Neuronal stem cell (in vitro differentiated cells): ENCODE measurements at regions not wholly inside any gene's neighbourhood (a gene's known extent, or its start where the extent isn't known, plus 50 kb on each side); places are given as distances from the start of the nearest gene placed in this dataset.
A peak's percentile ranks its signal among the peaks of the same experiment; 100 is the strongest.

Experiments
- DNase-seq: peaks from one replicate; pipeline ENCODE4 v3.0.0-alpha.2; 2013; ENCODE audit warnings: low spot score
- H2AFZ ChIP-seq: one replicate; pipeline ENCODE4 v1.6.1; 2013; ENCODE audit warnings: mild to moderate bottlenecking, low read length, inconsistent platforms
- H2AK5ac ChIP-seq: 2 replicates; pipeline ENCODE4 v1.6.1; 2013; ENCODE audit warnings: low read depth, mild to moderate bottlenecking, inconsistent platforms, low read length, moderate library complexity, mixed read lengths
- H2BK120ac ChIP-seq: 2 replicates; pipeline ENCODE4 v1.6.1; 2013; ENCODE audit warnings: low read depth, mild to moderate bottlenecking, inconsistent platforms, low read length, moderate library complexity, mixed read lengths
- H2BK12ac ChIP-seq: one replicate; pipeline ENCODE4 v1.6.1; 2013; ENCODE audit warnings: low read length, inconsistent platforms
- H2BK15ac ChIP-seq: 2 replicates; pipeline ENCODE4 v1.6.1; 2013; ENCODE audit warnings: mild to moderate bottlenecking, low read length, inconsistent platforms, mixed read lengths
- H2BK5ac ChIP-seq: one replicate; pipeline ENCODE4 v1.6.1; 2013; ENCODE audit warnings: inconsistent platforms, mild to moderate bottlenecking, low read length, moderate library complexity
- H3K14ac ChIP-seq: one replicate; pipeline ENCODE4 v1.6.1; 2013; ENCODE audit warnings: low read length, inconsistent platforms
- H3K18ac ChIP-seq: 2 replicates; pipeline ENCODE4 v1.6.1; 2013; ENCODE audit warnings: low read length, inconsistent platforms
- H3K23ac ChIP-seq: 2 replicates; pipeline ENCODE4 v1.6.1; 2013; ENCODE audit warnings: low read depth, mild to moderate bottlenecking, mixed read lengths, low read length, inconsistent platforms; ENCODE audit not compliant: poor library complexity
- H3K27ac ChIP-seq: replicated peaks from 3 replicates; pipeline ENCODE4 v1.5.1; 2013; ENCODE audit warnings: low read length, inconsistent platforms
- H3K27me3 ChIP-seq, 3 experiments: 2 replicates each; pipeline ENCODE4 v1.6.1; 2013; ENCODE audit warnings: low read length in 3 of 3, mild to moderate bottlenecking in 2 of 3, inconsistent platforms in 1 of 3, low read depth in 1 of 3, mixed read lengths in 1 of 3, moderate library complexity in 1 of 3; ENCODE audit not compliant: control insufficient read depth in 3 of 3, insufficient read depth in 3 of 3
- H3K36me3 ChIP-seq, 2 donors: replicated peaks in 1 of 2; 2 replicates each; pipeline ENCODE4 v1.6.1; 2013; ENCODE audit warnings: low read length in 2 of 2; ENCODE audit not compliant: control insufficient read depth in 2 of 2, insufficient read depth in 2 of 2
- H3K4ac ChIP-seq: 2 replicates; pipeline ENCODE4 v1.6.1; 2013; ENCODE audit warnings: inconsistent platforms, mild to moderate bottlenecking, low read length, moderate library complexity
- H3K4me1 ChIP-seq, 2 donors: 1 replicate in 1 of 2; 2 replicates in 1 of 2; pipeline ENCODE4 v1.6.1; 2013; ENCODE audit warnings: low read length in 2 of 2, low read depth in 1 of 2; ENCODE audit not compliant: control insufficient read depth in 2 of 2, insufficient read depth in 1 of 2
- H3K4me2 ChIP-seq: one replicate; pipeline ENCODE4 v1.6.1; 2013; ENCODE audit warnings: mild to moderate bottlenecking, low read length, inconsistent platforms; ENCODE audit not compliant: insufficient read depth, poor library complexity, severe bottlenecking
- H3K4me3 ChIP-seq, 2 donors: 2 replicates each; pipeline ENCODE4 v1.5.1; 2013; ENCODE audit warnings: low read length in 2 of 2, mild to moderate bottlenecking in 2 of 2, inconsistent platforms in 1 of 2, moderate library complexity in 1 of 2
- H3K79me1 ChIP-seq: one replicate; pipeline ENCODE4 v1.6.1; 2013; ENCODE audit warnings: low read depth, mild to moderate bottlenecking, inconsistent platforms, low read length, moderate library complexity
- H3K9ac ChIP-seq: one replicate; pipeline ENCODE4 v1.6.1; 2013; ENCODE audit warnings: mild to moderate bottlenecking, low read depth, low read length, inconsistent platforms; ENCODE audit not compliant: poor library complexity
- H3K9me3 ChIP-seq, 2 donors: replicated peaks in 1 of 2; 2 replicates each; pipeline versions ENCODE3 to v1.6.1; 2013; ENCODE audit warnings: low read length in 2 of 2, mild to moderate bottlenecking in 2 of 2, inconsistent platforms in 1 of 2, low read depth in 1 of 2, mixed read lengths in 1 of 2, moderate library complexity in 1 of 2; ENCODE audit not compliant: control insufficient read depth in 2 of 2, insufficient read depth in 1 of 2
- H4K8ac ChIP-seq: one replicate; pipeline ENCODE4 v1.6.1; 2013; ENCODE audit warnings: low read depth, mild to moderate bottlenecking, inconsistent platforms, low read length, moderate library complexity
- H4K91ac ChIP-seq: one replicate; pipeline ENCODE4 v1.6.1; 2013; ENCODE audit warnings: low read length, low read depth, mild to moderate bottlenecking, inconsistent platforms; ENCODE audit not compliant: poor library complexity
- WGBS, 2 donors: extraction: QIAGEN DNeasy Blood & Tissue Kit; methylation state at CpG; one replicate each; pipeline ENCODE4 v1.1.7; 2013; ENCODE audit warnings: missing lambda C conversion rate in 2 of 2, mixed read lengths in 1 of 2; ENCODE audit not compliant: insufficient read length in 2 of 2, insufficient replicate concordance in 1 of 2; ENCODE audit errors: extremely low coverage in 2 of 2; 5-methylcytosine and 5-hydroxymethylcytosine counted together

GRCh38 chr7:115883629-115884028, 146.9 kb downstream of the TFEC start:
- no peak overlapping the region for H2AK5ac ChIP-seq
- no CpG with 5 or more reads among the region's 6 CpGs for WGBS, 2 donors
- no peak overlapping the region for H2BK12ac ChIP-seq
- no peaks in the 10 kb centered on the region for H3K9me3 ChIP-seq
- no peak for DNase-seq
- no peak overlapping the region for H3K4me2 ChIP-seq
- H3K4ac ChIP-seq, result no peak overlapping the region
- H3K4me3 ChIP-seq, result no peak overlapping the region
- no peaks in the 10 kb centered on the region for H3K79me1 ChIP-seq
- no peaks in the 10 kb centered on the region for H3K36me3 ChIP-seq
- H3K27ac ChIP-seq, result no peak overlapping the region
- peaks cover 0 to 4% of the 10 kb centered on the region in 2 donors for H3K4me1 ChIP-seq
- no peaks in the 10 kb centered on the region for H3K27me3 ChIP-seq
- H4K8ac ChIP-seq, result no peak overlapping the region
- H2BK120ac ChIP-seq, result no peak overlapping the region
- H2BK15ac ChIP-seq, result no peak overlapping the region
- no peak overlapping the region for H4K91ac ChIP-seq
- H3K14ac ChIP-seq, result no peak overlapping the region
- H3K23ac ChIP-seq, result no peak overlapping the region
- no peak overlapping the region for H3K18ac ChIP-seq
- H2AFZ ChIP-seq, result peak overlapping the region; percentile 40
- no peak overlapping the region for H2BK5ac ChIP-seq
- H3K9ac ChIP-seq, result no peak overlapping the region

GRCh38 chr7:115881476-115881875, 149.1 kb downstream of the TFEC start:
- Histone ChIP-seq H3K14ac (no peak overlapping the region), H4K8ac (no peak overlapping the region), H3K9ac (no peak overlapping the region), H3K4ac (no peak overlapping the region), H2AK5ac (no peak overlapping the region), H3K4me3 (no peak overlapping the region), H3K4me2 (no peak overlapping the region), H3K27ac (no peak overlapping the region), H2BK15ac (no peak overlapping the region), H2BK5ac (no peak overlapping the region), H3K36me3 (no peaks in the 10 kb centered on the region), H3K18ac (no peak overlapping the region), H4K91ac (no peak overlapping the region), H2BK120ac (no peak overlapping the region), H3K4me1 (peaks cover 0 to 4% of the 10 kb centered on the region in 2 donors), H3K27me3 (no peaks in the 10 kb centered on the region), H2AFZ (peak overlapping the region; percentile 77), H3K9me3 (no peaks in the 10 kb centered on the region), H2BK12ac (no peak overlapping the region), H3K79me1 (no peaks in the 10 kb centered on the region), H3K23ac (no peak overlapping the region)
- DNase-seq, result no peak
- no CpG with 5 or more reads among the region's 2 CpGs for WGBS, 2 donors

GRCh38 chr7:115879171-115879570, 151.4 kb downstream of the TFEC start:
- H4K91ac ChIP-seq, result no peak overlapping the region
- no peak overlapping the region for H2AFZ ChIP-seq
- H2BK120ac ChIP-seq, result no peak overlapping the region
- no peak overlapping the region for H3K27ac ChIP-seq
- no peak overlapping the region for H2BK5ac ChIP-seq
- H3K36me3 ChIP-seq, result no peaks in the 10 kb centered on the region
- H3K4ac ChIP-seq, result no peak overlapping the region
- no peak overlapping the region for H2AK5ac ChIP-seq
- H3K14ac ChIP-seq, result no peak overlapping the region
- H3K23ac ChIP-seq, result no peak overlapping the region
- H2BK15ac ChIP-seq, result no peak overlapping the region
- no peak overlapping the region for H3K4me2 ChIP-seq
- H3K4me3 ChIP-seq, result no peak overlapping the region
- no peaks in the 10 kb centered on the region for H3K27me3 ChIP-seq
- no peak overlapping the region for H3K9ac ChIP-seq
- no peak for DNase-seq
- no CpG with 5 or more reads among the region's 2 CpGs for WGBS, 2 donors
- no peak overlapping the region for H4K8ac ChIP-seq
- H3K9me3 ChIP-seq, result no peaks in the 10 kb centered on the region
- no peak overlapping the region for H3K18ac ChIP-seq
- no peak overlapping the region for H2BK12ac ChIP-seq
- no peaks in the 10 kb centered on the region for H3K79me1 ChIP-seq
- peaks cover 0 to 4% of the 10 kb centered on the region in 2 donors for H3K4me1 ChIP-seq

GRCh38 chr7:115869801-115870200, 160.8 kb downstream of the TFEC start:
- Histone ChIP-seq H3K9me3 (no peaks in the 10 kb centered on the region), H4K8ac (no peak overlapping the region), H2BK5ac (no peak overlapping the region)

More at GRCh38 chr7:115869801-115870200, 160.8 kb downstream of the TFEC start:
- no peak overlapping the region for H3K23ac ChIP-seq
- no peaks in the 10 kb centered on the region for H3K79me1 ChIP-seq
- H3K14ac ChIP-seq, result no peak overlapping the region
- no peak overlapping the region for H3K4me2 ChIP-seq
- H3K9ac ChIP-seq, result no peak overlapping the region
- H3K36me3 ChIP-seq, result no peaks in the 10 kb centered on the region
- H3K4me1 ChIP-seq, result no peaks in the 10 kb centered on the region
- no peak overlapping the region for H3K4ac ChIP-seq
- no peaks in the 10 kb centered on the region for H3K27me3 ChIP-seq
- no peak overlapping the region for H3K18ac ChIP-seq
- no peak overlapping the region for H2AK5ac ChIP-seq
- H3K4me3 ChIP-seq, result no peak overlapping the region
- H4K91ac ChIP-seq, result no peak overlapping the region
- no peak overlapping the region for H2BK12ac ChIP-seq
- no peak overlapping the region for H2BK120ac ChIP-seq
- DNase-seq, result no peak
- no peak overlapping the region for H2AFZ ChIP-seq
- no peak overlapping the region for H2BK15ac ChIP-seq
- H3K27ac ChIP-seq, result no peak overlapping the region
